HepG2 (cell line): ENCODE measurements at regions not wholly inside any gene's neighbourhood (a gene's known extent, or its start where the extent isn't known, plus 50 kb on each side); places are given as distances from the start of the nearest gene placed in this dataset.

Source experiments
- ELF1 ChIP-seq: sonication (generic); formaldehyde crosslinking; IDR thresholded peaks from 2 replicates; pipeline ENCODE4 v1.4.0; 2020; ENCODE audit warnings: missing genetic modification reagents
- ERF ChIP-seq: IDR thresholded peaks from 2 replicates; pipeline ENCODE4 v1.6.1; 2018; ENCODE audit warnings: missing biosample characterization, missing genetic modification reagents
- FOXK1 ChIP-seq: sonication (generic); formaldehyde crosslinking; IDR thresholded peaks from 2 replicates; pipeline ENCODE4 v1.4.0; 2020; ENCODE audit warnings: low read depth, missing genetic modification reagents, borderline replicate concordance
- MBD4 ChIP-seq: IDR thresholded peaks from 2 replicates; pipeline ENCODE4 v1.6.1; 2012; ENCODE audit warnings: low read length, inconsistent platforms, borderline replicate concordance
- MIER2 ChIP-seq: IDR thresholded peaks from 2 replicates; pipeline ENCODE4 v1.6.1; 2016; ENCODE audit warnings: missing biosample characterization, missing genetic modification reagents
- NCOA2 ChIP-seq: sonication (generic); formaldehyde crosslinking; IDR thresholded peaks from 2 replicates; pipeline ENCODE4 v1.8.0; 2022; ENCODE audit warnings: inconsistent platforms
- NPAS2 ChIP-seq: sonication (generic); formaldehyde crosslinking; IDR thresholded peaks from 2 replicates; pipeline ENCODE4 v1.8.0; 2022; ENCODE audit warnings: mild to moderate bottlenecking, missing genetic modification reagents, borderline replicate concordance
- PLRG1 ChIP-seq: fragments of 450-650 bp; conservative IDR thresholded peaks from 2 replicates; pipeline ENCODE4 v1.6.1; 2016
- SMAD9 ChIP-seq: sonication (generic); formaldehyde crosslinking; IDR thresholded peaks from 2 replicates; pipeline ENCODE4 v1.5.1; 2020; ENCODE audit warnings: mild to moderate bottlenecking, missing genetic modification reagents
- SMARCC2 ChIP-seq: fragments of 450-650 bp; IDR thresholded peaks from 2 replicates; pipeline ENCODE4 v1.6.1; 2017; ENCODE audit warnings: antibody characterized with exemption, mild to moderate bottlenecking
- SRY ChIP-seq: sonication (generic); formaldehyde crosslinking; IDR thresholded peaks from 2 replicates; pipeline ENCODE4 v1.8.0; 2022; ENCODE audit warnings: mild to moderate bottlenecking, missing genetic modification reagents
- TAF15 ChIP-seq: fragments of 200-400 bp; formaldehyde crosslinking; IDR thresholded peaks from one replicate; pipeline ENCODE4 v1.6.1; 2018; ENCODE audit warnings: mild to moderate bottlenecking, low read depth, low read length; ENCODE audit not compliant: poor library complexity, severe bottlenecking
- ZEB1 ChIP-seq: IDR thresholded peaks from 2 replicates; pipeline ENCODE4 v1.6.1; 2012; ENCODE audit warnings: mild to moderate bottlenecking, low read depth, inconsistent platforms; ENCODE audit not compliant: insufficient replicate concordance
- ZNF3 ChIP-seq: IDR thresholded peaks from 2 replicates; pipeline ENCODE4 v1.7.0; 2017; ENCODE audit warnings: inconsistent platforms
- ZNF30 ChIP-seq: sonication (generic); formaldehyde crosslinking; IDR thresholded peaks from 2 replicates; pipeline ENCODE4 v1.5.0; 2020; ENCODE audit warnings: mild to moderate bottlenecking, missing genetic modification reagents
- ZNF431 ChIP-seq: sonication (generic); formaldehyde crosslinking; IDR thresholded peaks from 2 replicates; pipeline ENCODE4 v1.9.0; 2022; ENCODE audit warnings: missing genetic modification reagents, low read depth, mild to moderate bottlenecking, borderline replicate concordance
- ZNF615 ChIP-seq: sonication (generic); formaldehyde crosslinking; IDR thresholded peaks from 2 replicates; pipeline ENCODE4 v1.5.0; 2020; ENCODE audit warnings: mild to moderate bottlenecking, missing genetic modification reagents, borderline replicate concordance
- ZNF816 ChIP-seq: sonication (generic); formaldehyde crosslinking; IDR thresholded peaks from 2 replicates; pipeline ENCODE4 v1.8.0; 2022; ENCODE audit warnings: missing genetic modification reagents, mild to moderate bottlenecking, borderline replicate concordance
- TF ChIP-seq, protein P1 (sequence below): IDR thresholded peaks from 2 replicates; pipeline ENCODE4 v1.6.1; 2016; ENCODE audit warnings: low read depth, control low read depth
- TF ChIP-seq, protein P2 (sequence below): sonication (generic); formaldehyde crosslinking; IDR thresholded peaks from 2 replicates; pipeline ENCODE4 v1.5.0; 2020; ENCODE audit warnings: mild to moderate bottlenecking, missing genetic modification reagents
- TF ChIP-seq, protein P3 (sequence below): sonication (generic); formaldehyde crosslinking; IDR thresholded peaks from 2 replicates; pipeline ENCODE4 v1.5.0; 2020; ENCODE audit warnings: mild to moderate bottlenecking, missing genetic modification reagents
- TF ChIP-seq, protein P4 (sequence below): sonication (generic); formaldehyde crosslinking; IDR thresholded peaks from 2 replicates; pipeline ENCODE4 v1.5.0; 2020; ENCODE audit warnings: missing genetic modification reagents, mild to moderate bottlenecking, borderline replicate concordance
- TF ChIP-seq, protein P5 (sequence below): sonication (generic); formaldehyde crosslinking; IDR thresholded peaks from 2 replicates; pipeline ENCODE4 v1.4.0; 2020; ENCODE audit warnings: missing genetic modification reagents
- TF ChIP-seq, protein P6 (sequence below): sonication (generic); formaldehyde crosslinking; IDR thresholded peaks from 2 replicates; pipeline ENCODE4 v1.5.0; 2020; ENCODE audit warnings: missing genetic modification reagents

DNA sequence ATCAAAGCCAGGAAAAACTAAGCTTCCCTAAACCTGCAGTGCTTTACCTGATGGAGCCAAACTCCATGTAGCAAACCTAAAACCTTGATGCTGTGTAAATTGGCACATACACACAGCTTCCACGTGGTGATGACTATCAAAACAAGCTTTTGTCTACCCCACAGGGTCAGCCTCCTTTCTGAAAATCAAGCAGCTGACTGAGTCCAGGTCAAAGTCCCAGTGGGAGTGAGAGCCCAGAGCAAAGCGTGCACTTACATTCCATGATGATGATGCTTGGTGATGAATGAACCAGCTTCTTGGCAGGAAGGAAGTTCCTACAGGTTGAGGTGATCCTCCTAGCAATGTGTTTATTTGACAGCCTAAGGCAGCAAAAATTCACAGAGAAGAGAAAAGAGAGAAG, 630.0 kb upstream of the TBX3 start (continued):
- TF ChIP-seq, protein P1, sequence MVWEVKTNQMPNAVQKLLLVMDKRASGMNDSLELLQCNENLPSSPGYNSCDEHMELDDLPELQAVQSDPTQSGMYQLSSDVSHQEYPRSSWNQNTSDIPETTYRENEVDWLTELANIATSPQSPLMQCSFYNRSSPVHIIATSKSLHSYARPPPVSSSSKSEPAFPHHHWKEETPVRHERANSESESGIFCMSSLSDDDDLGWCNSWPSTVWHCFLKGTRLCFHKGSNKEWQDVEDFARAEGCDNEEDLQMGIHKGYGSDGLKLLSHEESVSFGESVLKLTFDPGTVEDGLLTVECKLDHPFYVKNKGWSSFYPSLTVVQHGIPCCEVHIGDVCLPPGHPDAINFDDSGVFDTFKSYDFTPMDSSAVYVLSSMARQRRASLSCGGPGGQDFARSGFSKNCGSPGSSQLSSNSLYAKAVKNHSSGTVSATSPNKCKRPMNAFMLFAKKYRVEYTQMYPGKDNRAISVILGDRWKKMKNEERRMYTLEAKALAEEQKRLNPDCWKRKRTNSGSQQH, result peak; percentile 68; the same call in 1 of the 2 replicates
- TF ChIP-seq ZNF30 (CRISPR knock-in tag) (no peak), MBD4 (no peak), ZNF816 (CRISPR knock-in tag) (no peak), ZEB1 (no peak), SMAD9 (CRISPR knock-in tag) (no peak), SMARCC2 (no peak), NCOA2 (CRISPR knock-in tag) (peak; percentile 53; the same call in 1 of the 2 replicates), FOXK1 (CRISPR knock-in tag) (peak; percentile 70; the same call in 1 of the 2 replicates), MIER2 (CRISPR knock-in tag) (no peak), ELF1 (CRISPR knock-in tag) (no peak), ERF (CRISPR knock-in tag) (no peak), ZNF431 (CRISPR knock-in tag) (no peak), ZNF3 (CRISPR knock-in tag) (no peak), ZNF615 (CRISPR knock-in tag) (no peak), TAF15 (no peak), PLRG1 (no peak), SRY (CRISPR knock-in tag) (no peak), NPAS2 (CRISPR knock-in tag) (no peak)
- TF ChIP-seq, protein P2, sequence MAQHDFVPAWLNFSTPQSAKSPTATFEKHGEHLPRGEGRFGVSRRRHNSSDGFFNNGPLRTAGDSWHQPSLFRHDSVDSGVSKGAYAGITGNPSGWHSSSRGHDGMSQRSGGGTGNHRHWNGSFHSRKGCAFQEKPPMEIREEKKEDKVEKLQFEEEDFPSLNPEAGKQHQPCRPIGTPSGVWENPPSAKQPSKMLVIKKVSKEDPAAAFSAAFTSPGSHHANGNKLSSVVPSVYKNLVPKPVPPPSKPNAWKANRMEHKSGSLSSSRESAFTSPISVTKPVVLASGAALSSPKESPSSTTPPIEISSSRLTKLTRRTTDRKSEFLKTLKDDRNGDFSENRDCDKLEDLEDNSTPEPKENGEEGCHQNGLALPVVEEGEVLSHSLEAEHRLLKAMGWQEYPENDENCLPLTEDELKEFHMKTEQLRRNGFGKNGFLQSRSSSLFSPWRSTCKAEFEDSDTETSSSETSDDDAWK (CRISPR knock-in tag), result no peak
- TF ChIP-seq, protein P3, sequence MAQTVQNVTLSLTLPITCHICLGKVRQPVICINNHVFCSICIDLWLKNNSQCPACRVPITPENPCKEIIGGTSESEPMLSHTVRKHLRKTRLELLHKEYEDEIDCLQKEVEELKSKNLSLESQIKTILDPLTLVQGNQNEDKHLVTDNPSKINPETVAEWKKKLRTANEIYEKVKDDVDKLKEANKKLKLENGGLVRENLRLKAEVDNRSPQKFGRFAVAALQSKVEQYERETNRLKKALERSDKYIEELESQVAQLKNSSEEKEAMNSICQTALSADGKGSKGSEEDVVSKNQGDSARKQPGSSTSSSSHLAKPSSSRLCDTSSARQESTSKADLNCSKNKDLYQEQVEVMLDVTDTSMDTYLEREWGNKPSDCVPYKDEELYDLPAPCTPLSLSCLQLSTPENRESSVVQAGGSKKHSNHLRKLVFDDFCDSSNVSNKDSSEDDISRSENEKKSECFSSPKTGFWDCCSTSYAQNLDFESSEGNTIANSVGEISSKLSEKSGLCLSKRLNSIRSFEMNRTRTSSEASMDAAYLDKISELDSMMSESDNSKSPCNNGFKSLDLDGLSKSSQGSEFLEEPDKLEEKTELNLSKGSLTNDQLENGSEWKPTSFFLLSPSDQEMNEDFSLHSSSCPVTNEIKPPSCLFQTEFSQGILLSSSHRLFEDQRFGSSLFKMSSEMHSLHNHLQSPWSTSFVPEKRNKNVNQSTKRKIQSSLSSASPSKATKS (CRISPR knock-in tag), result no peak
- TF ChIP-seq, protein P4, sequence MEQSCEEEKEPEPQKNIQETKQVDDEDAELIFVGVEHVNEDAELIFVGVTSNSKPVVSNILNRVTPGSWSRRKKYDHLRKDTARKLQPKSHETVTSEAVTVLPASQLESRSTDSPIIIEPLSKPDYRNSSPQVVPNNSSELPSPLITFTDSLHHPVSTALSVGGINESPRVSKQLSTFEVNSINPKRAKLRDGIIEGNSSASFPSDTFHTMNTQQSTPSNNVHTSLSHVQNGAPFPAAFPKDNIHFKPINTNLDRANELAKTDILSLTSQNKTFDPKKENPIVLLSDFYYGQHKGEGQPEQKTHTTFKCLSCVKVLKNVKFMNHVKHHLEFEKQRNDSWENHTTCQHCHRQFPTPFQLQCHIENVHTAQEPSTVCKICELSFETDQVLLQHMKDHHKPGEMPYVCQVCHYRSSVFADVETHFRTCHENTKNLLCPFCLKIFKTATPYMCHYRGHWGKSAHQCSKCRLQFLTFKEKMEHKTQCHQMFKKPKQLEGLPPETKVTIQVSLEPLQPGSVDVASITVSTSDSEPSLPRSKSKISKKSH, result no peak
- TF ChIP-seq, protein P5, sequence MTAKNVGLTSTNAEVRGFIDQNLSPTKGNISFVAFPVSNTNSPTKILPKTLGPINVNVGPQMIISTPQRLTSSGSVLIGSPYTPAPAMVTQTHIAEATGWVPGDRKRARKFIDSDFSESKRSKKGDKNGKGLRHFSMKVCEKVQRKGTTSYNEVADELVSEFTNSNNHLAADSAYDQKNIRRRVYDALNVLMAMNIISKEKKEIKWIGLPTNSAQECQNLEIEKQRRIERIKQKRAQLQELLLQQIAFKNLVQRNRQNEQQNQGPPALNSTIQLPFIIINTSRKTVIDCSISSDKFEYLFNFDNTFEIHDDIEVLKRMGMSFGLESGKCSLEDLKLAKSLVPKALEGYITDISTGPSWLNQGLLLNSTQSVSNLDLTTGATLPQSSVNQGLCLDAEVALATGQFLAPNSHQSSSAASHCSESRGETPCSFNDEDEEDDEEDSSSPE, result no peak
- TF ChIP-seq, protein P6, sequence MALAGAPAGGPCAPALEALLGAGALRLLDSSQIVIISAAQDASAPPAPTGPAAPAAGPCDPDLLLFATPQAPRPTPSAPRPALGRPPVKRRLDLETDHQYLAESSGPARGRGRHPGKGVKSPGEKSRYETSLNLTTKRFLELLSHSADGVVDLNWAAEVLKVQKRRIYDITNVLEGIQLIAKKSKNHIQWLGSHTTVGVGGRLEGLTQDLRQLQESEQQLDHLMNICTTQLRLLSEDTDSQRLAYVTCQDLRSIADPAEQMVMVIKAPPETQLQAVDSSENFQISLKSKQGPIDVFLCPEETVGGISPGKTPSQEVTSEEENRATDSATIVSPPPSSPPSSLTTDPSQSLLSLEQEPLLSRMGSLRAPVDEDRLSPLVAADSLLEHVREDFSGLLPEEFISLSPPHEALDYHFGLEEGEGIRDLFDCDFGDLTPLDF, result no peak
